ENCODE measurements at regions not wholly inside any gene's neighbourhood (a gene's known extent, or its start where the extent isn't known, plus 50 kb on each side); places are given as distances from the start of the nearest gene placed in this dataset.
A peak's percentile ranks its signal among the peaks of the same experiment; 100 is the strongest.

DNA sequence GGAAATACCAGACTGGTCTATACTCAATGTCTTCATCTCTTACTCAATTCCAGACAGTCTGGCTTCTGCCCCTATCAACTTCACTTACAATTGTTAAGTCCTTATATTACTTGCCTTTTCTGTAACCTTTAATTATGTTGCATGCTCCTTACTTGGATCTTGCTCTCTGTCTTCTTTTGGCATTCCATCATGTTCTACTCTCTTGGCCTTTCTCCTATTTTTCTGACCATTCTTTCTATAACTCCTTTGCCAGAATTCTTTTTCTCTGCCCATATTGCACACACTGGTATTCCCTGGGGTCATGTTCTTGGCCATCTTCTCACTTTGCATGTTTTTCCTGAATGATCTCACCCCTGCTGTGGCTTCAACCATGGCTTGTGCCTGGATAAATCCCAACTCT lies 209.8 kb upstream of the ZNF462 start:
- TF ChIP-seq, protein P1, sequence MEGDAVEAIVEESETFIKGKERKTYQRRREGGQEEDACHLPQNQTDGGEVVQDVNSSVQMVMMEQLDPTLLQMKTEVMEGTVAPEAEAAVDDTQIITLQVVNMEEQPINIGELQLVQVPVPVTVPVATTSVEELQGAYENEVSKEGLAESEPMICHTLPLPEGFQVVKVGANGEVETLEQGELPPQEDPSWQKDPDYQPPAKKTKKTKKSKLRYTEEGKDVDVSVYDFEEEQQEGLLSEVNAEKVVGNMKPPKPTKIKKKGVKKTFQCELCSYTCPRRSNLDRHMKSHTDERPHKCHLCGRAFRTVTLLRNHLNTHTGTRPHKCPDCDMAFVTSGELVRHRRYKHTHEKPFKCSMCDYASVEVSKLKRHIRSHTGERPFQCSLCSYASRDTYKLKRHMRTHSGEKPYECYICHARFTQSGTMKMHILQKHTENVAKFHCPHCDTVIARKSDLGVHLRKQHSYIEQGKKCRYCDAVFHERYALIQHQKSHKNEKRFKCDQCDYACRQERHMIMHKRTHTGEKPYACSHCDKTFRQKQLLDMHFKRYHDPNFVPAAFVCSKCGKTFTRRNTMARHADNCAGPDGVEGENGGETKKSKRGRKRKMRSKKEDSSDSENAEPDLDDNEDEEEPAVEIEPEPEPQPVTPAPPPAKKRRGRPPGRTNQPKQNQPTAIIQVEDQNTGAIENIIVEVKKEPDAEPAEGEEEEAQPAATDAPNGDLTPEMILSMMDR (IDR thresholded peaks at IDR 0.05) = no peak

DNA sequence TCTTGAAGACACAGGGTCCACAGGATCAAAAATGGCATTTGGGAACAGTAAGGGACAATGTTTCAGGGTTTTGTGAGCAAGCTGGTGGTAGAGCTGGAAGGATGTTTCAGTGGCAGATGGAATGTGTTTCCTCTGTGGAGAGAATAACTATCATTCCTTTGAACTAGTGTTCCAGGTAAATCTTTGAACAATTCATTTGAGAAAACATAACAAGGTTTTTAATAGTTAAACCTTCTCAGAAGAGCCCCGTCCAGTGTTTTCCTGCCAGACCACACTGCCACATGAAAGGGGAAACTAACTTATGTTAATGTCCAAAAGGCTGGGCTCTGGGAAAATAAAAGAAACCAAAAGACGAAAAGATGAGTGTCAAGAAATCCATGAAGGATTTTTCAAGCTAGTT lies 207.0 kb upstream of the ZNF462 start:
- Histone ChIP-seq H3K36me3 (no peaks in the 10 kb centered on the region), H3K9me3 (no peaks in the 10 kb centered on the region), H3K27ac (no peak overlapping the region), H3K4me3 (no peak overlapping the region), H3K27me3 (ENCODE audit: low read depth) (no peaks in the 10 kb centered on the region), H3K4me1 (no peaks in the 10 kb centered on the region)
- intact Hi-C loops (cut with DNase I) = no loop called here
- no peak for ATAC-seq
- DNase-seq = no peak
- TF ChIP-seq, protein P1 (IDR thresholded peaks at IDR 0.05) = no peak

More for the DNA sequence above, 209.8 kb upstream of the ZNF462 start:
- Histone ChIP-seq H3K27ac (no peak overlapping the region), H3K27me3 (ENCODE audit: low read depth) (no peaks in the 10 kb centered on the region), H3K4me1 (no peaks in the 10 kb centered on the region), H3K9me3 (no peaks in the 10 kb centered on the region), H3K36me3 (no peaks in the 10 kb centered on the region), H3K4me3 (no peak overlapping the region)
- intact Hi-C loops (cut with DNase I) = no loop called here
- no peak for DNase-seq
- no peak for ATAC-seq

DNA sequence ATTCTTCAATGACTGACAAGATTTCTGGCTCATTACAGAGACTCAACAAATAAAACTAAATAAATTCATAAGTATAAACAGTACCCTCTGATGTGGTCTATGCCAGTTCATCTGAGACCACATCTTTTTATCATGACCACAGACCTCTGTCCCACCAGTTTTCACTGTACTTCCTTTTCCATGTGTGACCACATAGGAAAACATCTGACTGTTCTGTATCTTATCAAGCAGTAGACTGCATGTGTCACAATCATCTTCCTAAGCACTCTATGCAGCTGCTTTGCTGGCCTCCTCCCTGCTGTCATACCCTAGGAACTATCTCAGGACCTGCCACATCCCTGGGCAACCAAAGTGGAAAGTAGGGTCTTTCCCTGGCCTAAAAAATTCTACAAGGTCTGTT lies 205.0 kb upstream of the ZNF462 start:
- intact Hi-C loops (cut with DNase I) = no loop called here
- ATAC-seq (peak in 1 of 2 donors; percentile 25), DNase-seq (no peak)
- H3K4me1 ChIP-seq = no peaks in the 10 kb centered on the region
- no peak overlapping the region for H3K27ac ChIP-seq
- H3K9me3 ChIP-seq = no peaks in the 10 kb centered on the region
- no peaks in the 10 kb centered on the region for H3K36me3 ChIP-seq
- H3K4me3 ChIP-seq = no peak overlapping the region
- TF ChIP-seq, protein P1 (IDR thresholded peaks at IDR 0.05) = no peak
- H3K27me3 ChIP-seq (ENCODE audit: low read depth) = no peaks in the 10 kb centered on the region

DNA sequence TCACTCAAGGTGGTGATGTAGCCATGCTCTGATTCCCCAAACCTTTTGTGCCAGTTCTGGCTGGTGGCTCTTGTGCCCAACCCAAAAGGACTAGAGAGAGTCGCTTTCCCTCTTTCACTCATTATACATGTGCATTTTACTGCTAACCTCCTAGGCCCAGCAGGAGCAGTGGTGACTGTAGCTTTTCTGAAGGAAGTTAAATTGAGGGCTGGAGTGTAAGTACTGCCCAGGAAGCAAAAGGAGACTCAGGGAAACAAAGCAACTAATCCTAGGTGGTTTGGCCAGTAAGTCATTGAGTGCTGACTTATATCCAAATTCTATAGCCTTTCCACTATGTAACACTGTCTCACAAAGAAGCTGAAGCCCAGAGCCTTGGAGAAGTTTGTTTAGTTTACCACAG lies 194.4 kb upstream of the ZNF462 start:
- ATAC-seq = no peak
- TF ChIP-seq, protein P1 (IDR thresholded peaks at IDR 0.05) = no peak
- no peaks in the 10 kb centered on the region for H3K27me3 ChIP-seq (ENCODE audit: low read depth)

DNA sequence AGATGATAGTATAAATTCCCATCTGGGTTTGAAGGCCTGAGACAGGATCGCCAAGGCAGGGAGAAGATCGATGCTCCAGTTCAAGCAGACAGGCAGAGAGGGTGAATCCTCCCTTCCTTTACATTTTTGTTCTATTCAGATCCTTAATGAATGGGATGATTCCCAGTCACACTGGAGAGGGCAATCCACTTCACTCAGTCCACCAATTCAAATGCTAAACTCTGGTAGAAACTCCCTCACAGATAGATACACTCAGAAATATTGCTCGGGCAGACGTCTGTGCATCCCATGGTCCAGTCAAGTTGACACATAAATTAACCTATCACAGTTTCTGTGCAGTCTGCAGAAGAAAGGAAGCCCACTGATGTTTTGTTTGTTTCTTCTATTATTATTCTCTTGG lies 193.1 kb upstream of the ZNF462 start:
- H3K4me3 ChIP-seq = no peak overlapping the region
- H3K27ac ChIP-seq = no peak overlapping the region
- H3K36me3 ChIP-seq = no peaks in the 10 kb centered on the region
- ATAC-seq (no peak), DNase-seq (no peak)
- no peaks in the 10 kb centered on the region for H3K4me1 ChIP-seq
- H3K9me3 ChIP-seq = no peaks in the 10 kb centered on the region
- TF ChIP-seq, protein P1 (IDR thresholded peaks at IDR 0.05) = no peak
- intact Hi-C loops (cut with DNase I) = no loop called here
- H3K27me3 ChIP-seq (ENCODE audit: low read depth) = no peaks in the 10 kb centered on the region

More for the DNA sequence above, 194.4 kb upstream of the ZNF462 start:
- no peak overlapping the region for H3K4me3 ChIP-seq
- no peaks in the 10 kb centered on the region for H3K4me1 ChIP-seq
- DNase-seq = no peak
- no peaks in the 10 kb centered on the region for H3K9me3 ChIP-seq
- intact Hi-C loops (cut with DNase I) = no loop called here
- H3K36me3 ChIP-seq = no peaks in the 10 kb centered on the region
- no peak overlapping the region for H3K27ac ChIP-seq

DNA sequence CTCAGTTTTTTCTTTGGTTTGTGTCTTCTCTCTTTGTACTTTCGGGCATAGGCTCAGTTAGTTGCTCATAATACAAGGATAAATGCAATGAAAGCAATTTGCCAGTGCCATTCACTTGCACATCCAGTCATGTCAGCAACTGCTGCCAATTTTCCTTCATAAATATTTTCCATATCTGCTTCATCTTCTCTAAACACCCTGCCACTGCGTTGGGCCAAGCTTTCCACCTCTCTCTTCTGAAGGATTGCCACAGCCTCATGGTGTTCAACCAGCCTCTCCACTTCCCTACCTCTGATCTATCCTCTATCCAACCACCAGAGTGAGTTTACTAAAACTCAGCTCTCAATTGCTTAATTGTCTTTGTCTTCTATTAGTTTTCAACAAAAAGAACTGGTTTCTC lies 192.5 kb upstream of the ZNF462 start:
- Histone ChIP-seq H3K27me3 (ENCODE audit: low read depth) (no peaks in the 10 kb centered on the region), H3K4me3 (no peak overlapping the region), H3K4me1 (no peaks in the 10 kb centered on the region), H3K27ac (no peak overlapping the region), H3K9me3 (no peaks in the 10 kb centered on the region), H3K36me3 (no peaks in the 10 kb centered on the region)
- DNase-seq = no peak
- TF ChIP-seq, protein P1 (IDR thresholded peaks at IDR 0.05) = no peak
- ATAC-seq = no peak
- intact Hi-C loops (cut with DNase I) = no loop called here
